T-helper 1 cell treated with Interleukin-12 subunit alpha and Interleukin-12 subunit beta and Interleukin-4 antibody, amounts not matched to agents 30 μg/mL and 1 μg/mL, for 36 hours (primary cell): ENCODE measurements at regions not wholly inside any gene's neighbourhood (a gene's known extent, or its start where the extent isn't known, plus 50 kb on each side); places are given as distances from the start of the nearest gene placed in this dataset.
"Not testable (repeated sequence)": the region's sequence is repeated elsewhere in the genome, so short reads cannot be mapped to it uniquely, and the experiment has no call there.

Experiments used
- H3K27ac Mint-ChIP-seq: one replicate; pipeline ENCODE4 v1.8.0; 2021; ENCODE audit warnings: mild to moderate bottlenecking, mixed read lengths
- H3K27me3 Mint-ChIP-seq: one replicate; pipeline ENCODE4 v1.8.0; 2021; ENCODE audit warnings: low read depth, mixed read lengths
- H3K36me3 Mint-ChIP-seq: one replicate; pipeline ENCODE4 v1.8.0; 2021; ENCODE audit warnings: low read depth, mixed read lengths
- H3K4me1 Mint-ChIP-seq: one replicate; pipeline ENCODE4 v1.8.0; 2021; ENCODE audit warnings: low read depth, mixed read lengths
- H3K4me3 Mint-ChIP-seq: one replicate; pipeline ENCODE4 v1.8.0; 2021; ENCODE audit warnings: mild to moderate bottlenecking, moderate library complexity, mixed read lengths
- H3K9me3 Mint-ChIP-seq: one replicate; pipeline ENCODE4 v1.8.0; 2021; ENCODE audit warnings: mixed read lengths

GRCh38 chr10:78438907-78439809, 405.5 kb downstream of the RPS24 start:
- H3K4me3 Mint-ChIP-seq, result no peak overlapping the region
- H3K9me3 Mint-ChIP-seq, result no peaks in the 10 kb centered on the region
- no peaks in the 10 kb centered on the region for H3K4me1 Mint-ChIP-seq
- no peaks in the 10 kb centered on the region for H3K27me3 Mint-ChIP-seq
- H3K27ac Mint-ChIP-seq, result no peak overlapping the region
- H3K36me3 Mint-ChIP-seq, result no peaks in the 10 kb centered on the region

- H3K4me3 Mint-ChIP-seq, result no peak overlapping the region
- no peak overlapping the region for H3K27ac Mint-ChIP-seq
- H3K36me3 Mint-ChIP-seq, result no peaks in the 10 kb centered on the region
- no peaks in the 10 kb centered on the region for H3K9me3 Mint-ChIP-seq
- H3K4me1 Mint-ChIP-seq, result no peaks in the 10 kb centered on the region
- H3K27me3 Mint-ChIP-seq, result no peaks in the 10 kb centered on the region
Observed at GRCh38 chr10:78441010-78441409, 407.3 kb downstream of the RPS24 start.

GRCh38 chr10:78441694-78442093, 408.0 kb downstream of the RPS24 start:
- H3K27me3 Mint-ChIP-seq, result no peaks in the 10 kb centered on the region
- H3K36me3 Mint-ChIP-seq, result no peaks in the 10 kb centered on the region
- H3K27ac Mint-ChIP-seq, result no peak overlapping the region
- H3K9me3 Mint-ChIP-seq, result no peaks in the 10 kb centered on the region
- H3K4me1 Mint-ChIP-seq, result no peaks in the 10 kb centered on the region
- H3K4me3 Mint-ChIP-seq, result no peak overlapping the region

- no peaks in the 10 kb centered on the region for H3K27me3 Mint-ChIP-seq
- H3K36me3 Mint-ChIP-seq, result no peaks in the 10 kb centered on the region
- no peak overlapping the region for H3K4me3 Mint-ChIP-seq
- no peak overlapping the region for H3K27ac Mint-ChIP-seq
- H3K4me1 Mint-ChIP-seq, result no peaks in the 10 kb centered on the region
- H3K9me3 Mint-ChIP-seq, result no peaks in the 10 kb centered on the region
Observed at GRCh38 chr10:78442836-78443550, 409.3 kb downstream of the RPS24 start.

- no peaks in the 10 kb centered on the region for H3K4me1 Mint-ChIP-seq
- H3K27me3 Mint-ChIP-seq, result no peaks in the 10 kb centered on the region
- H3K9me3 Mint-ChIP-seq, result no peaks in the 10 kb centered on the region
- H3K27ac Mint-ChIP-seq, result no peak overlapping the region
- H3K4me3 Mint-ChIP-seq, result no peak overlapping the region
- H3K36me3 Mint-ChIP-seq, result no peaks in the 10 kb centered on the region
Observed at GRCh38 chr10:78443900-78444571, 410.4 kb downstream of the RPS24 start.

- H3K36me3 Mint-ChIP-seq, H3K27me3 Mint-ChIP-seq, H3K4me1 Mint-ChIP-seq, H3K4me3 Mint-ChIP-seq, H3K27ac Mint-ChIP-seq, H3K9me3 Mint-ChIP-seq: not testable (repeated sequence)
Observed at GRCh38 chr10:78444741-78445140, 411.1 kb downstream of the RPS24 start.

- no peak overlapping the region for H3K4me3 Mint-ChIP-seq
- H3K4me1 Mint-ChIP-seq, result no peaks in the 10 kb centered on the region
- no peaks in the 10 kb centered on the region for H3K36me3 Mint-ChIP-seq
- no peaks in the 10 kb centered on the region for H3K27me3 Mint-ChIP-seq
- no peak overlapping the region for H3K27ac Mint-ChIP-seq
- H3K9me3 Mint-ChIP-seq, result no peaks in the 10 kb centered on the region
Observed at GRCh38 chr10:78445308-78445707, 411.6 kb downstream of the RPS24 start.

DNA sequence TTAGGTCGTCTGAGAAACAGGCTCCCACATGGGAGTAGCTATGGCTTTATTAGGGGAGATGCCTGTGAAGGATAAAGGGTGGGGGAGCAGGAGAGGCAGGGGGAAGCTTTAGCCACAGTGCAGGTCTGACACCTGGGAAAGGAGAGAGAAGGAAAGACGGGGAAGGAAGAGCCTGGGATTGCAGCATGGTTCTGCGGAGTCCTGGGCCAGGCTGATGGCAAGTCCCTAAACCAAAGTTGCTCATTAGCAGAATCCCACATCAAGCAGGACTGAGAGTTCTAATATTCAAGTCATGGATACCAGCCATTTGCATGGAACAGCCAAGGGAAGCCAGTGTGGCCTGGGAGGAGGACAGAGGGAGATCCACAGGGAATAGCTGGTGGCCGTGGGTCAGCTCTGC, 414.8 kb downstream of the RPS24 start:
- no peaks in the 10 kb centered on the region for H3K4me1 Mint-ChIP-seq
- no peaks in the 10 kb centered on the region for H3K27me3 Mint-ChIP-seq
- no peaks in the 10 kb centered on the region for H3K36me3 Mint-ChIP-seq
- no peaks in the 10 kb centered on the region for H3K9me3 Mint-ChIP-seq
- no peak overlapping the region for H3K27ac Mint-ChIP-seq
- H3K4me3 Mint-ChIP-seq, result no peak overlapping the region

- Mint-ChIP-seq H3K4me3 (no peak overlapping the region), H3K36me3 (no peaks in the 10 kb centered on the region), H3K27me3 (no peaks in the 10 kb centered on the region), H3K9me3 (no peaks in the 10 kb centered on the region), H3K27ac (no peak overlapping the region), H3K4me1 (no peaks in the 10 kb centered on the region)
Observed at GRCh38 chr10:78448994-78449418, 415.3 kb downstream of the RPS24 start.

- Mint-ChIP-seq H3K4me3 (no peak overlapping the region), H3K27me3 (no peaks in the 10 kb centered on the region), H3K36me3 (no peaks in the 10 kb centered on the region), H3K27ac (no peak overlapping the region), H3K9me3 (no peaks in the 10 kb centered on the region), H3K4me1 (no peaks in the 10 kb centered on the region)
Observed at GRCh38 chr10:78449554-78449953, 415.9 kb downstream of the RPS24 start.

- Mint-ChIP-seq H3K9me3 (no peaks in the 10 kb centered on the region), H3K27ac (no peak overlapping the region), H3K36me3 (no peaks in the 10 kb centered on the region), H3K27me3 (no peaks in the 10 kb centered on the region), H3K4me3 (no peak overlapping the region), H3K4me1 (no peaks in the 10 kb centered on the region)
Observed at GRCh38 chr10:78450239-78450638, 416.6 kb downstream of the RPS24 start.

- H3K27ac Mint-ChIP-seq, result no peak overlapping the region
- H3K36me3 Mint-ChIP-seq, result no peaks in the 10 kb centered on the region
- H3K9me3 Mint-ChIP-seq, result no peaks in the 10 kb centered on the region
- H3K4me1 Mint-ChIP-seq, result no peaks in the 10 kb centered on the region
- H3K27me3 Mint-ChIP-seq, result no peaks in the 10 kb centered on the region
- no peak overlapping the region for H3K4me3 Mint-ChIP-seq
Observed at GRCh38 chr10:78450807-78451485, 417.3 kb downstream of the RPS24 start.

DNA sequence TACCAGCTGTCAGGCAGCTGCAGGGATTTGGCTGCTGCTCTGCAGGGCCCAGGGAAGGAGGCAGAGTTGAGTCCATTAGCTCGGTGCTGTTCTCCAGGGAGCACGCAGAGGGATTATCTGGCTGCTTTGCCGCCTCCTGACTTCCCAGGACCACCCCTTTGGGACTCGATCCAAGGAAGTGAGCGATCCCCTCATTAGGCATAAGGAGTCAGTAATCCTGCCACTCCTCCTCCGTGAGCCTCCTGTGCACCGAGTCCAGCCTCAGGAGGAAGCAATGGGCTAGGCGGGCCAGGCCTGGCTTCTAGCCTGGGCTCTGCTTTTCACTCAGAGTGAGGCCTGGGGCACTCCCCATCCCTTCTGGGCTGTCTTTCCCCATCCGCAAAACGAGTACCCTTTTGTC, 417.9 kb downstream of the RPS24 start:
- Mint-ChIP-seq H3K27ac (no peak overlapping the region), H3K36me3 (no peaks in the 10 kb centered on the region), H3K9me3 (no peaks in the 10 kb centered on the region), H3K4me3 (no peak overlapping the region), H3K27me3 (no peaks in the 10 kb centered on the region), H3K4me1 (no peaks in the 10 kb centered on the region)

DNA sequence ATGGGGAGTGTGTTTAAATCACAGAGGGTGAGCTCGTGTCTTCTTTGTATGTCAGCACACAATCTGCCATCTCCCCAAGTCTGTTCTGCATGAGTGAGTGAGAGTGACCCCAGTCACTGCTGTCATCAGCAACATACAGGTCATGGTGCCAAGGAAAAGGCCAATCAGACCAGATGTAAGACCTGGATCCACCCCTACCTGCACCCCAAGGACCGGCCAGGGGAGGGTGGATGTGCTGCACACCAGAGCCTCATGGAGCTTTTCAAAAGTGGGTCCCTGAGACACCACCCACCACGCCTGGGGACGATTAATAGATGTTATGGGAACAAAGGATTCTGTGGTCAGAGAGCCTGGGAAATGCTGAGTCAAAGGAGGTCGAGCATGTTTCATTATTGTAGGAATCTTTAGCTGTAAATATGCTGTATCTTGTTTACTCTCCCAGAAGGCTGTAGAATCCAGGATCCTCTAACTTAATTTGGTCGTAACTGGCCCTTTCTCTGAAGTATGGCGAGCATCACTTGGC, 420.5 kb downstream of the RPS24 start:
- Mint-ChIP-seq H3K4me1 (no peaks in the 10 kb centered on the region), H3K27ac (no peak overlapping the region), H3K9me3 (no peaks in the 10 kb centered on the region), H3K36me3 (no peaks in the 10 kb centered on the region), H3K27me3 (no peaks in the 10 kb centered on the region), H3K4me3 (no peak overlapping the region)
